HCT116 (cell line): ENCODE measurements at regions not wholly inside any gene's neighbourhood (a gene's known extent, or its start where the extent isn't known, plus 50 kb on each side); places are given as distances from the start of the nearest gene placed in this dataset.

Experiments used
- CTCF ChIP-seq, 3 experiments: fragments of 200-600 bp in 1 of 3; sonication (generic) in 1 of 3; IDR thresholded peaks in 2 of 3; conservative IDR thresholded peaks in 1 of 3; 2 replicates each; pipeline ENCODE4 v1.5.1; 2012 to 2017; ENCODE audit warnings: low read depth in 2 of 3, low read length in 2 of 3, antibody characterized with exemption in 1 of 3, borderline replicate concordance in 1 of 3, control low read depth in 1 of 3, mild to moderate bottlenecking in 1 of 3, mixed read lengths in 1 of 3, mixed run types in 1 of 3, moderate library complexity in 1 of 3; ENCODE audit not compliant: insufficient read depth in 1 of 3
- EZH2 ChIP-seq: fragments of 200-600 bp; sonication (generic); IDR thresholded peaks from 2 replicates; pipeline ENCODE4 v1.6.1; 2017; ENCODE audit warnings: antibody characterized with exemption, mixed run types
- JUND ChIP-seq: IDR thresholded peaks from 2 replicates; pipeline ENCODE4 v1.6.1; 2012
- MAX ChIP-seq: IDR thresholded peaks from 2 replicates; pipeline ENCODE4 v1.6.1; 2012
- POLR2A ChIP-seq: IDR thresholded peaks from 2 replicates; pipeline ENCODE4 v1.7.0; 2011; ENCODE audit warnings: borderline replicate concordance; ENCODE audit not compliant: insufficient read depth, insufficient read length; ENCODE audit errors: extremely low read depth
- POLR2AphosphoS5 ChIP-seq: IDR thresholded peaks from 2 replicates; pipeline ENCODE4 v1.6.1; 2011; ENCODE audit warnings: mild to moderate bottlenecking, low read depth, low read length, moderate library complexity
- REST ChIP-seq: IDR thresholded peaks from 2 replicates; pipeline ENCODE4 v1.6.1; 2012; ENCODE audit warnings: low read depth
- SIN3A ChIP-seq: IDR thresholded peaks from 2 replicates; pipeline ENCODE4 v1.6.1; 2012; ENCODE audit warnings: low read depth
- SP1 ChIP-seq: IDR thresholded peaks from 2 replicates; pipeline ENCODE4 v1.6.1; 2012; ENCODE audit warnings: low read depth
- SRF ChIP-seq: IDR thresholded peaks from 2 replicates; pipeline ENCODE4 v1.6.1; 2012; ENCODE audit warnings: low read depth
- ZFX ChIP-seq: fragments of 450-650 bp; IDR thresholded peaks from 2 replicates; pipeline ENCODE4 v1.6.1; 2017

GRCh38 chr20:24135781-24136180 is 147.2 kb upstream of the GGTLC1 start:
- TF ChIP-seq CTCF (IDR thresholded peaks at IDR 0.05 in 2 of 3, conservative IDR thresholded peaks at IDR 0.05 in 1 of 3; ENCODE audit: borderline replicate concordance in 1 of 3, insufficient read depth in 1 of 3, low read depth in 2 of 3, low read length in 2 of 3) (no peak), SRF (no peak), POLR2A (no peak), SIN3A (no peak), ZFX (no peak), POLR2AphosphoS5 (no peak), MAX (no peak), REST (no peak), SP1 (no peak), EZH2 (no peak), JUND (no peak)
